ENCODE measurements at regions not wholly inside any gene's neighbourhood (a gene's known extent, or its start where the extent isn't known, plus 50 kb on each side); places are given as distances from the start of the nearest gene placed in this dataset.

- TF ChIP-seq ZNF660 (CRISPR knock-in tag; IDR thresholded peaks at IDR 0.05; ENCODE audit: borderline replicate concordance, low read depth), result no peak
- TF ChIP-seq MXD4 (CRISPR knock-in tag; IDR thresholded peaks at IDR 0.05), result no peak
- TF ChIP-seq NCOA1 (CRISPR knock-in tag; IDR thresholded peaks at IDR 0.05), result no peak
- no peak for TF ChIP-seq FOXM1 (CRISPR knock-in tag; IDR thresholded peaks at IDR 0.05)
- no peak for TF ChIP-seq TFE3 (CRISPR knock-in tag; IDR thresholded peaks at IDR 0.05)
- no peak for TF ChIP-seq NR1H2 (CRISPR knock-in tag; IDR thresholded peaks at IDR 0.05; ENCODE audit: borderline replicate concordance, low read depth)
These were observed 163.3 kb downstream of the BRINP2 start for GRCh38 chr1:177333936-177334595.

Measured in HepG2 (cell line).